Esophagus (tissue), 2 donors: ENCODE measurements at regions not wholly inside any gene's neighbourhood (a gene's known extent, or its start where the extent isn't known, plus 50 kb on each side); places are given as distances from the start of the nearest gene placed in this dataset.
"Not testable (repeated sequence)": the region's sequence is repeated elsewhere in the genome, so short reads cannot be mapped to it uniquely, and the experiment has no call there.

Source experiments
- H3K27ac ChIP-seq, 2 donors: one replicate each; pipeline ENCODE4 v1.5.1; 2013; ENCODE audit warnings: low read depth in 2 of 2, mild to moderate bottlenecking in 2 of 2, inconsistent platforms in 1 of 2, low read length in 1 of 2, moderate library complexity in 1 of 2
- H3K27me3 ChIP-seq, 2 donors: one replicate each; pipeline ENCODE4 v1.6.1; 2013; ENCODE audit warnings: low read length in 2 of 2, control low read depth in 1 of 2, mild to moderate bottlenecking in 1 of 2; ENCODE audit not compliant: insufficient read depth in 2 of 2, control insufficient read depth in 1 of 2
- H3K36me3 ChIP-seq, 2 donors: one replicate each; pipeline ENCODE4 v1.6.1; 2013; ENCODE audit warnings: low read length in 1 of 2; ENCODE audit not compliant: control insufficient read depth in 2 of 2, insufficient read depth in 2 of 2
- H3K4me1 ChIP-seq, 2 donors: one replicate each; pipeline ENCODE4 v1.6.1; 2013; ENCODE audit warnings: low read length in 1 of 2; ENCODE audit not compliant: control insufficient read depth in 2 of 2, insufficient read depth in 2 of 2
- H3K4me3 ChIP-seq, 2 donors: one replicate each; pipeline ENCODE4 v1.5.1; 2013; ENCODE audit warnings: low read length in 2 of 2, mild to moderate bottlenecking in 2 of 2, low read depth in 1 of 2, moderate library complexity in 1 of 2
- H3K9me3 ChIP-seq, 2 donors: one replicate each; pipeline ENCODE4 v1.6.1; 2013; ENCODE audit warnings: mild to moderate bottlenecking in 2 of 2, low read depth in 1 of 2, low read length in 1 of 2, moderate library complexity in 1 of 2; ENCODE audit not compliant: control insufficient read depth in 2 of 2, insufficient read depth in 1 of 2
- WGBS, 2 donors: extraction: QIAGEN DNeasy Blood & Tissue Kit; methylation state at CpG; one replicate each; pipeline ENCODE4 v1.1.7; 2013; 5-methylcytosine and 5-hydroxymethylcytosine counted together
- donor health status: healthy with polysubstance abuse.
- donor health status: Bipolar disorder and iron deficiency.

DNA sequence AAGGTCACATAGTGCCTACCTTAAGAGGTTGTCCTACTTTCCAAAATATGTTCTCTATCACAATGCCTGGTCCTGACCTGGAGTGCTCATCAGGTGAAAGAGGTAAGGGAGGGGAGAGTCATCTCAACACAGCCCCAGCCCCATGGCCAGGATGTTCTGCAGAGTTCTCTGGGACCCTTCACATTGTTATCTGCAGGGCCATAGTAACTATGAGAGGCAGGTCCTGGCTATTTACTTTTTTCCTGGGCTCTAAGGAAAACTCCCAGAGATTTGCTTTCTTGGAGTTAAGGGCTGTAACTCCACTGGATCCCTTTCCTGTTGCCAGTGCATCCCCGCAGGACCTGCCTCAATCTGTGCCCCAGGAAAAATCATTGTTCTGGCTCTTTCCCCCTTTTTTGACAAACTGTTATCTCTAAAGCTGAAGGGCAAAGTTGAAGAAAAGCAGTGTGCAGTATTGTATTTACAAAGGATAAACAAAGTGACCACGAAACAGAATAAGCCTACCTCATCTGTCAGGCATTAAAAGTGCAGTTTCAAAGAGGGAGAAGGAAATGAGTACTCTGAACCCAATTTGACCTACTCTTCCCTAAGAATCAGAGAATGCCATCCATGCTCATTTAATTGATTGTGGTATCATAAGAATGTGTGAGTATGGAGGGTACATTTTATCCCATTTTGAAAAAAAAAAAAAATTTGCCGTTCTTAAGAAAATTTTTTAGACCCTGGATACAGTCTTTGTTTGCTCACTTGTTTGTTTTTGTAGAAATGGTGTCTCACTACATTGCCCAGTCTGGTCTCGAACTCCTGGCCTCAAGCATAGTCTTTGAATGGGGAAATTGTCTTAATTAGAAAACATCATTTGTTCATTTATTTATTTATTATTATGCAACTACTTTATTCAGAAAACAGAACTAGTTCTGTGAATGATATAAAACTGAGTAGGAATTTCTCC, 149.6 kb downstream of the RHOU start:
- H3K4me1 ChIP-seq: no peaks in the 10 kb centered on the region
- H3K4me3 ChIP-seq: no peak overlapping the region
- peaks cover 0 to 6% of the 10 kb centered on the region in 2 donors for H3K9me3 ChIP-seq
- no peak overlapping the region for H3K27ac ChIP-seq
- no peaks in the 10 kb centered on the region for H3K27me3 ChIP-seq
- H3K36me3 ChIP-seq: no peaks in the 10 kb centered on the region
- 79% methylated on average over 4 of the region's 4 CpGs for WGBS, 2 donors

DNA sequence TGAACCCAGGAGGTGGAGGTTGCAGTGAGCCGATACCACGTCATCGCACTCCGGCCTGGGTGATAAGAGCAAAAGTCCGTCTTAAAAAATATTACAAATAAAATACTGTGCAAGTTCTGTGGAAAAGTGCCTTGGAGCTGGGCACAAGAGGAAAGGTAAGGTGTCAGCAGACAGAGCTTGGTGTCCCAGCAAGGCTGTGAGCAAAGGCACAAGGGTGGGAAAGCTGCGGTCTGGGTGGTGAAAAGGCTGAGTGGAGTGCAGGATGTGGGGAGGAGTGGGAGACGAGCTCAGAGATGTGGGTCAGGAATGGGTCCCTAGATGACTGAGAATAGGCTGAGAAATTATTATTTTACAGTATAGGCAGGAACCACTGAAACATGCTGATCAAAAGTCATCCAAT, 150.6 kb downstream of the RHOU start:
- H3K4me3 ChIP-seq: no peak overlapping the region
- no peaks in the 10 kb centered on the region for H3K36me3 ChIP-seq
- H3K9me3 ChIP-seq: peaks cover 0 to 6% of the 10 kb centered on the region in 2 donors
- no peaks in the 10 kb centered on the region for H3K4me1 ChIP-seq
- WGBS, 2 donors: 95% methylated on average over 7 of the region's 7 CpGs
- H3K27ac ChIP-seq: no peak overlapping the region
- H3K27me3 ChIP-seq: no peaks in the 10 kb centered on the region

DNA sequence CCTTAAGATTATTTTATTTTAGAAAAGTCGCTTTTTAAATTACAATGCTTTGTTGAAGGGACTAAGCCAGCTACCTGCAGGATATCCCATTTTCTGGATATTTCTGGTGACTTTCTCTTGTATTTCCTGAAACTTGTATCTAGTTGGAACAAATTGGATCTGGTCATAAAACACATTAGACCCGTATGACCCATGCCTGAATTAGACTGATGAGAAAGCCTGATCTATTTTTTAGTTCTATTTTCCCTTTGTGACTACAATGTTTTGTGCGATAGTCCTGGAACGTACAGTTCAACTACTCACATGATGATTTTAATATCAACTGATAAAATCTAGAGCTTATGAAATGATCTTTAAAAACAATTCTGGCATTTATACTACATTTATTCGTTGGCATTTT, 151.8 kb downstream of the RHOU start:
- H3K27ac ChIP-seq: no peak overlapping the region
- WGBS, 2 donors: 80 to 86% methylated on average over 5 of the region's 5 CpGs
- H3K36me3 ChIP-seq: no peaks in the 10 kb centered on the region
- peaks cover 0 to 6% of the 10 kb centered on the region in 2 donors for H3K9me3 ChIP-seq
- H3K4me3 ChIP-seq: no peak overlapping the region
- H3K27me3 ChIP-seq: no peaks in the 10 kb centered on the region
- no peaks in the 10 kb centered on the region for H3K4me1 ChIP-seq

DNA sequence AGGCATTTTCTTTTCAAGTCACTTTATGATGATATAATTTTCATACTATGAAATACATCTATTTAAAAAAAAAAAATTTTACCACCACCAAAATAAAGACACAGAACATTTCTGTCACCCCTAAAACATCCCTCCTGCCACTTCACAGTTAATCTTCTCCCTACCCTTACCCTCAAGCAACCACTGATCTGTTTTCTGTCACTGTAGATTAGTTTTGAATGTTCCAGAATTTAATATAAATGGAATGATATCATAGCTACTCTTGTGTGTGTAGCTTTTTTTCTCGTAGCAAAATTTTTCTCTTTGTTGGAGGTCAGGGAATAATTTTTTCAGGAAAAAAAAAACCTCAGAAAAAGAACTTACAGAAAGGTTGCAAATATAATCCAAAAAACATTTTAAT, 152.7 kb downstream of the RHOU start:
- Histone ChIP-seq H3K4me3 (no peak overlapping the region), H3K9me3 (peaks cover 0 to 6% of the 10 kb centered on the region in 2 donors), H3K27me3 (no peaks in the 10 kb centered on the region), H3K27ac (no peak overlapping the region), H3K4me1 (no peaks in the 10 kb centered on the region), H3K36me3 (no peaks in the 10 kb centered on the region)
- 47 to 70% methylated on average over 1 of the region's 1 CpG for WGBS, 2 donors

DNA sequence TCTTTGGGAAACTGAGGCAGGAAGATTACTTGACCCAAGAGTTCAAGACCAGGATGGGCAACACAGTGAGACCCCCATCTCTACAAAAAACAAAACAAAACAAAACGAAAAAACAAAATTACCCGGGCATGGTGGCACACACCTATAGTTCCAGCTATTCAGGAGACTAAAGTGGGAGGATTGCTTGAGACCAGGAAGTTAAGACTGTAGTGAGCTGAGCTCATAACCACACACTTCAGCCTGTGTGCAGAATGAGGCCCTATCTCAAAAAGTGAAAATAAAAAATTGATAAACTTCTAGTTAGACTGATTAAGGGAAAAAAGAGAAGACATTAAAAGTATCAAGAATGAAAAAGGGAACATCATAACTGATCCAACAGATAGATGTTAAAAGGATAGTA, 154.0 kb downstream of the RHOU start:
- H3K27me3 ChIP-seq: no peaks in the 10 kb centered on the region
- 82 to 85% methylated on average over 2 of the region's 2 CpGs for WGBS, 2 donors
- H3K9me3 ChIP-seq: peaks cover 0 to 3% of the 10 kb centered on the region in 2 donors
- no peaks in the 10 kb centered on the region for H3K4me1 ChIP-seq
- no peak overlapping the region for H3K27ac ChIP-seq
- no peaks in the 10 kb centered on the region for H3K36me3 ChIP-seq
- H3K4me3 ChIP-seq: no peak overlapping the region

DNA sequence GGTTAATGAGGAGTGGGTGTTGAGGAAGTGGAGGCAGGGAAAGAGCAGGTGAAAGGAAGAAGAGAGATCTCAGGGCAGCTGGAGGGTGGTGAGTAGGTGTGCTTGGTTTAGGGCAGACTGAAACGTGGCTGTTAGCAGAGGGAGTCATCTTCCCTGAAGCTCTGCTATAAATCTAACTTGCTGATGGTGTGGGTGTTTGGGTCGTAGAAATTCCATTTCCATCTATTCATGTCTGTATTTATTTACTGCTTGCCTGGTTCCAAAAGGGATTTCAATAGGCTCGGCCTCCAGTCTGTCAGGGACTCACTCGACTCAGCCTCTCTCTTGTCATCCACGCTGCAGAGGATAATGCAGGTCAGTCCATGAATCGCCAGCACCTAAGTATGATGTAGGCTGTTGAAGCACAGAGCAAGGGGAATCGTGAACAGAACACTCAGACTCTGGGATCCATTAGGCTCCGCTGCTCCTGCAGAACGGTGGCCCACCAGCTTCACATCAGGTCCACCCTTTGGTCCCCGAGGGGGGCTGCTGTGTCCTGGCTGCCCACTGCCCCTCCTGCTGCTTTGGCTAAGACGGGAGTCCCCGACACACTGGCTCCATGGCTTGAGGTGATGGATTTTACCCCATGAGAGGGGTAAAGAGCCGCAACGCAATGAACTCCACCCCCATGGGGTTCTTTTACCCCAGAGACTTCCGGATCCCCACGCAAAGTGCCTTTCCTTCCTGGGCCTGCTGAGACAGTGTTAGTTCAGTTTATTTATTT, 156.2 kb downstream of the RHOU start:
- H3K4me1 ChIP-seq: no peaks in the 10 kb centered on the region
- H3K27ac ChIP-seq: no peak overlapping the region
- H3K27me3 ChIP-seq: no peaks in the 10 kb centered on the region
- H3K36me3 ChIP-seq: no peaks in the 10 kb centered on the region
- no peaks in the 10 kb centered on the region for H3K9me3 ChIP-seq
- H3K4me3 ChIP-seq: no peak overlapping the region
- WGBS, 2 donors: 82 to 84% methylated on average over 16 of the region's 16 CpGs

DNA sequence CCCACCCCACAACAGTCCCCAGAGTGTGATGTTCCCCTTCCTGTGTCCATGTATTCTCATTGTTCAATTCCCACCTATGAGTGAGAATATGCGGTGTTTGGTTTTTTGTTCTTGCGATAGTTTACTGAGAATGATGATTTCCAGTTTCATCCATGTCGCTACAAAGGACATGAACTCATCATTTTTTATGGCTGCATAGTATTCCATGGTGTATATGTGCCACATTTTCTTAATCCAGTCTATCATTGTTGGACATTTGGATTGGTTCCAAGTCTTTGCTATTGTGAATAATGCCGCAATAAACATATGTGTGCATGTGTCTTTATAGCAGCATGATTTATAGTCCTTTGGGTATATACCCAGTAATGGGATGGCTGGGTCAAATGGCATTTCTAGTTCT, 156.9 kb downstream of the RHOU start:
- H3K4me3 ChIP-seq, H3K27ac ChIP-seq, H3K4me1 ChIP-seq, H3K9me3 ChIP-seq, H3K27me3 ChIP-seq, H3K36me3 ChIP-seq: not testable (repeated sequence)
- WGBS, 2 donors: 94 to 98% methylated on average over 3 of the region's 4 CpGs

DNA sequence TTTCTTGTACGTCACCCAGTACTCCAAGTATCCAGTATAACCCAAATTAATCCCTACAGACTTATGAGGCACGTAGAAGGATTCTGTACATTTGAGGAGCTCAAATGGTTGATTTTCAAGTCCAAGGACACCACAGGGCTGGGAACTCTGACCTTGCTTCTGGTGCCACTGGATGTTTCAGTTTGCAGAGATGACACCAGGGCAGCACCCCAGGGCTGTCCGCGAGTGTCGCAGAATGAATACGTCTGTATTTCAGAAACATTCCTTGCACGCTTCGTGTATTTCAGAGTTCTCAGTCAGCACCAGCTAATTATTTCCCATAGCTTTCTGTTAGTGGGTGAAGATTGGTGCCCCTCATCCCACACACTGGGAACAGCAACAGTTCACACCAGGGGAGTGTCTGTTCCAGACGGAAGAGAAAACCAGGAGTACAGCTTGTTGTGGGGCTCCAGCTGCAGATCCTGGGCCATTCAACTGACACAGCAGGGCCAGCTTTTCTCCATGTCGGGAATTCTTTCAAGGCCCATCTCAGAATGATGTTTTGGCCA, 159.2 kb downstream of the RHOU start:
- Histone ChIP-seq H3K27me3 (no peaks in the 10 kb centered on the region), H3K4me1 (no peaks in the 10 kb centered on the region), H3K36me3 (no peaks in the 10 kb centered on the region), H3K27ac (no peak overlapping the region), H3K4me3 (no peak overlapping the region), H3K9me3 (no peaks in the 10 kb centered on the region)
- 83 to 89% methylated on average over 10 of the region's 10 CpGs for WGBS, 2 donors

DNA sequence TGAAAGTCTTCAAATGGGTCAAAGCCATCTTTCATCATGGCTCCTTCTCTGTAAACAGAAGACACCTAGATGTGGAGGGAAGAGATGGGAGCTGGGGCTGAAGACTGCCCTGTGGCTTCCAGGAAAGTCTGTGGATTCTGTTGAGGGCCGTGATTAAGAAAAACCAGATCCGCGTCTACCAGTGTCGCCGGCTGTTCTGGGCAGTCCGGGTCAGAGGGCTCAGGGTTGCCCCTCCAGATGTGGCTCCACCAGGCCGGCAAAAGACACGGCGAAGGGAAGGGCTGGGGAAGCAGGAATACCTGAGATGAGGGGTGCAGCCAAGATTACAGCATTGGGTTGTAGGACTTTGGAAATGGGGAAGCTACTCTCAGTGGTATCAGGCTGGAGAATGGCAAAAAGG, 162.6 kb downstream of the RHOU start:
- H3K4me1 ChIP-seq: peaks cover 3 to 4% of the 10 kb centered on the region in 2 donors
- H3K4me3 ChIP-seq: no peak overlapping the region
- WGBS, 2 donors: 91 to 95% methylated on average over 9 of the region's 9 CpGs
- no peaks in the 10 kb centered on the region for H3K36me3 ChIP-seq
- no peaks in the 10 kb centered on the region for H3K9me3 ChIP-seq
- H3K27me3 ChIP-seq: no peaks in the 10 kb centered on the region
- no peak overlapping the region for H3K27ac ChIP-seq
